ENCODE measurements at regions not wholly inside any gene's neighbourhood (a gene's known extent, or its start where the extent isn't known, plus 50 kb on each side); places are given as distances from the start of the nearest gene placed in this dataset.

DNA sequence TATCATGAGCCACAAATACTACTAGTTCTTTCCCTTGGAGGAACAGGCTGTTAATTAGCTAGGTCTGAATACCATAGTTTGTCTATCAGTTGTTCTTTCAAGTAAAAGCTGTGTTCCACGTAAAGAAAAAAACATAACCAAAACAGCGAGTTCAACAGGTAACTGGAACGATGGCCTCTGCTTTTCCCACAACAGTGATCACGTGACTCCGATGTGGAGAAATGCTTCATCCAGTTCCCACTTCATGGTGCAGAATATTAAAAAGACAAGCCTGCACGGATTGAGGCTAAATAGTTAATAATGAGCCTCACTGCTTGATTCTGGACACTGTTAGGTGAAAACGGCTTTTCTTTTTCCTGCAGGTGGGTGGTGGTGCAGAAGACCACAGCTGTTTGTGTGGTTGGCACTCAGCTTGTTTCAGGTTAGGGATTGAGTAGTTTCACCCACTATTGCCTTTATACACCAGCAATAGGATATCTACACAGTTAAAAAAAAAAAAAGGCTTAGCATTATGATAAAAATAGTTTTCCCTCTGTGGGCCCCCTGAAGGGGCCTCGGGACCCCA, 88.1 kb downstream of the DACT2 start:
- TF ChIP-seq LEF1 (IDR thresholded peaks at IDR 0.05; ENCODE audit: borderline replicate concordance) (no peak), HDGF (IDR thresholded peaks at IDR 0.05; ENCODE audit: borderline replicate concordance) (no peak), SUZ12 (IDR thresholded peaks at IDR 0.05) (no peak), FOXM1 (IDR thresholded peaks at IDR 0.05; ENCODE audit: borderline replicate concordance) (no peak), BHLHE40 (IDR thresholded peaks at IDR 0.05; ENCODE audit: borderline replicate concordance) (no peak), L3MBTL2 (conservative IDR thresholded peaks at IDR 0.05) (no peak), FOXA1 (IDR thresholded peaks at IDR 0.05) (no peak), TARDBP (IDR thresholded peaks at IDR 0.05) (no peak), SP1 (IDR thresholded peaks at IDR 0.05) (no peak), FOXK2 (IDR thresholded peaks at IDR 0.05) (no peak), NFRKB (IDR thresholded peaks at IDR 0.05) (no peak)
- TF ChIP-seq, protein P1, sequence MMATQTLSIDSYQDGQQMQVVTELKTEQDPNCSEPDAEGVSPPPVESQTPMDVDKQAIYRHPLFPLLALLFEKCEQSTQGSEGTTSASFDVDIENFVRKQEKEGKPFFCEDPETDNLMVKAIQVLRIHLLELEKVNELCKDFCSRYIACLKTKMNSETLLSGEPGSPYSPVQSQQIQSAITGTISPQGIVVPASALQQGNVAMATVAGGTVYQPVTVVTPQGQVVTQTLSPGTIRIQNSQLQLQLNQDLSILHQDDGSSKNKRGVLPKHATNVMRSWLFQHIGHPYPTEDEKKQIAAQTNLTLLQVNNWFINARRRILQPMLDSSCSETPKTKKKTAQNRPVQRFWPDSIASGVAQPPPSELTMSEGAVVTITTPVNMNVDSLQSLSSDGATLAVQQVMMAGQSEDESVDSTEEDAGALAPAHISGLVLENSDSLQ (IDR thresholded peaks at IDR 0.05) = no peak
- DNase-seq (ENCODE audit: extremely low spot score) = no peak
- ChIA-PET CTCF (interaction anchor here (0.6 kb wide), 1 partner anchor 251 kb away, joined by 9 read pairs; no protein-coding TSS in a partner anchor), POLR2A (no interaction called here)

- CTCF ChIA-PET = no interaction called here
- DNase-seq (ENCODE audit: extremely low spot score) = no peak
- POLR2A ChIA-PET = no interaction called here
- TF ChIP-seq NFRKB (IDR thresholded peaks at IDR 0.05) = no peak
- TF ChIP-seq ZNF384 (IDR thresholded peaks at IDR 0.05) = no peak
- TF ChIP-seq FOXA1 (IDR thresholded peaks at IDR 0.05) = no peak
- TF ChIP-seq FOXK2 (IDR thresholded peaks at IDR 0.05) = no peak
- TF ChIP-seq LEF1 (IDR thresholded peaks at IDR 0.05; ENCODE audit: borderline replicate concordance) = no peak
- no peak for TF ChIP-seq ELF4 (IDR thresholded peaks at IDR 0.05)
- TF ChIP-seq SUZ12 (IDR thresholded peaks at IDR 0.05) = no peak
- no peak for TF ChIP-seq FOXM1 (IDR thresholded peaks at IDR 0.05; ENCODE audit: borderline replicate concordance)
- no peak for TF ChIP-seq CTBP1 (IDR thresholded peaks at IDR 0.05; ENCODE audit: borderline replicate concordance)
- no peak for TF ChIP-seq BHLHE40 (IDR thresholded peaks at IDR 0.05; ENCODE audit: borderline replicate concordance)
- no peak for TF ChIP-seq L3MBTL2 (conservative IDR thresholded peaks at IDR 0.05)
- TF ChIP-seq ARNT (IDR thresholded peaks at IDR 0.05) = no peak
- TF ChIP-seq, protein P1 (IDR thresholded peaks at IDR 0.05) = no peak
- no peak for TF ChIP-seq HDGF (IDR thresholded peaks at IDR 0.05; ENCODE audit: borderline replicate concordance)
- TF ChIP-seq SP1 (IDR thresholded peaks at IDR 0.05) = no peak
- TF ChIP-seq TARDBP (IDR thresholded peaks at IDR 0.05) = no peak
These were observed 90.2 kb downstream of the DACT2 start for GRCh38 chr6:168229368-168229752.

DNA sequence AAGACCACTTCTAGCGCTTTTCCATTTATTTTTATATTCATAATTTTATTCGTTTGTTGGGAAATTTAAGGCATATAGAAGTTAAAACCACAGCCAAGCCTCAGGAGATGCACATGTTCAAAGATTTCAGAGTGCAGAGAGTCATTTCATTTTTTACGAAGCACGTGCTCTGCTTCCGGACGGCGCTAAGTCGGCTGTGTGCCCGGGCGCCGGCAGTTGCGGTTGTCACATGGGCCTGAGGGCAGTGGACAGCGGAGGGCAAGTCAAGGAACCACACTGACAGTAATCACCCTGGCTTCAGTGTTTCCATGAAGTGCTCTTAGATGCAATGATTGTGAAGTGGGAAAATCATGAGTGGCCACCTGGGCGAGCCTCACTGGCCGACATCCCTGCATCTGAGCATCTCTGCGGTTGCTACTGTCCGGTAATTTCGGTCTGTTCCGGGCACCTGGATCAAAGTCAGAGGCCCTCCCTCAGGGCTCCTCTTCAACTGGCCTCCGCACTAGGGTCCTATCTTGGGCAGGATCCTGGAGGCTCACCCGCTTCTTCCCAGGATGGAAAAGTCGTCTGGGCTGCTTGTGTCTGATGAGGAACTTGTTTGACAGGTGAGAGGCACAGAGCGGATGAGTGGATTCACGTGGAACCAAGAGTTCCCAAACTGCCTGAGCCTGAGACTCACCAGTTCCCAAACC, 90.8 kb downstream of the DACT2 start:
- TF ChIP-seq FOXM1 (IDR thresholded peaks at IDR 0.05; ENCODE audit: borderline replicate concordance) (no peak), LEF1 (IDR thresholded peaks at IDR 0.05; ENCODE audit: borderline replicate concordance) (no peak), TARDBP (IDR thresholded peaks at IDR 0.05) (no peak), ELF4 (IDR thresholded peaks at IDR 0.05) (no peak), FOXA1 (IDR thresholded peaks at IDR 0.05) (no peak), L3MBTL2 (conservative IDR thresholded peaks at IDR 0.05) (no peak), FOXK2 (IDR thresholded peaks at IDR 0.05) (no peak), SP1 (IDR thresholded peaks at IDR 0.05) (no peak), SUZ12 (IDR thresholded peaks at IDR 0.05) (no peak), NFRKB (IDR thresholded peaks at IDR 0.05) (no peak), HDGF (IDR thresholded peaks at IDR 0.05; ENCODE audit: borderline replicate concordance) (no peak), ARNT (IDR thresholded peaks at IDR 0.05) (no peak), CTBP1 (IDR thresholded peaks at IDR 0.05; ENCODE audit: borderline replicate concordance) (no peak)
- CTCF ChIA-PET = no interaction called here
- POLR2A ChIA-PET = no interaction called here
- no peak for DNase-seq (ENCODE audit: extremely low spot score)

GRCh38 chr6:168227840-168228239, 91.7 kb downstream of the DACT2 start:
- no peak for DNase-seq (ENCODE audit: extremely low spot score)
- ChIA-PET POLR2A (no interaction called here), CTCF (no interaction called here)
- TF ChIP-seq SUZ12 (IDR thresholded peaks at IDR 0.05) = no peak
- no peak for TF ChIP-seq FOXA1 (IDR thresholded peaks at IDR 0.05)
- no peak for TF ChIP-seq LEF1 (IDR thresholded peaks at IDR 0.05; ENCODE audit: borderline replicate concordance)
- TF ChIP-seq, protein P1 (IDR thresholded peaks at IDR 0.05) = no peak
- TF ChIP-seq BHLHE40 (IDR thresholded peaks at IDR 0.05; ENCODE audit: borderline replicate concordance) = no peak

DNA sequence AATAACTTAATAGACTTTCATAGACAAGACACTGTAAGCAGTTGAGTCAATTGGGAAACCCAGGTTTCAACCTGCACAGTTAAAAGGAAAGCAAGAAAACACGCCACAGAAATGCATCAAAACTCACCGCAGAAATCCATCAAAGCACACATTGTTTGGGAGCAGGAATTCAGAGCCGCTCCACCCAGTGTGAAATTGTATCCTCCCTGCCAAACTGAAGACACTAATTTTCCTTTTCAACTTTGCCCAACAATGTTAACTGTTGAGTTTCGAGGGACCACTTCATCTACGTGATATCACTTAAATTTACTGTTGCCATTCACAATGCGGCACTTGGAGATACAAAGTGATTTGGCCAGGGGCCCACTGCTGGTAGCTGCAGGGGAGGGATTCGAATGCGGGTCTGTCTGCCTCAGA, 92.7 kb downstream of the DACT2 start:
- TF ChIP-seq SP1 (IDR thresholded peaks at IDR 0.05) = no peak
- POLR2A ChIA-PET = no interaction called here
- no peak for DNase-seq (ENCODE audit: extremely low spot score)
- CTCF ChIA-PET = no interaction called here

DNA sequence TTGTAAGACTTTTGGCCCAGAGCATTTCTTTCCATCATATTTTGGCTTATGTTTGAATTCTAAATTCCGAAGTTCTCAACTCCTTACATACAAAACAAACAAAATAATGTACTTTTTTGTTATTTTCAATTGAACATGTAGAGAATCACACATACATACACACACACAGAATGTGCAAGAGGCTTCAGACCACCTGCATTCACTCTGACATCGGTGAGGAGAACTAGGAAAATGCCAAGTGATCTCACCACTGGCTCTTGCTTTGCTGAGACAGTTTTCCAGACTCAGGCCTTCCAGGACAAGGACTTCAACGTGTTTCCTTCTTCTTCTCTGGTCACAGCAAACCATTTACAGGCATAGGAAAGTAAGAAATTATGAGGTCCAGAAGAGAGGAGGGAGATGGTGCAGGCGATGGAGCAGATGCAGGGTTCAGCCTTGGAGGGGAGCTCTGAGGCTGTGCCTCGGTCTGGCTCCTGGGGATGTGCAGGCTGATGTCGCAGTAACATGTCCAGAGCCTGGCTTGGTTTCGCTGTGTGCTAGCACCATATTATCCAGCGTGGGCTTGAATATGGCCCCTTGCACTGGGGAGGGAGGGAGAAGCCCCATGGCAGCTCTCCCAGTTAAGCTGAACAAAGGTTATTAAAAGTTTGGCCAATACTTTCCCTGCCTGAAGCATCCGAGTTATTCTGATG, 93.4 kb downstream of the DACT2 start:
- POLR2A ChIA-PET = no interaction called here
- TF ChIP-seq FOXA1 (IDR thresholded peaks at IDR 0.05) (no peak), L3MBTL2 (conservative IDR thresholded peaks at IDR 0.05) (no peak), SUZ12 (IDR thresholded peaks at IDR 0.05) (no peak), SP1 (IDR thresholded peaks at IDR 0.05) (no peak), NFRKB (IDR thresholded peaks at IDR 0.05) (no peak), ZNF384 (IDR thresholded peaks at IDR 0.05) (no peak)
- DNase-seq (ENCODE audit: extremely low spot score) = no peak
- CTCF ChIA-PET = no interaction called here
